GM18909 (cell line): ENCODE measurements at regions not wholly inside any gene's neighbourhood (a gene's known extent, or its start where the extent isn't known, plus 50 kb on each side); places are given as distances from the start of the nearest gene placed in this dataset.

Experiments
- ATAC-seq: cut with Tn5 transposase; IDR thresholded peaks from one replicate; pipeline ENCODE4 v1.9.1; 2021; ENCODE audit warnings: mild to moderate bottlenecking; ENCODE audit not compliant: unreplicated experiment, poor library complexity

GRCh38 chr3:46091741-46092701 lies 64.7 kb upstream of the XCR1 start:
- ATAC-seq: peak; percentile 15

DNA sequence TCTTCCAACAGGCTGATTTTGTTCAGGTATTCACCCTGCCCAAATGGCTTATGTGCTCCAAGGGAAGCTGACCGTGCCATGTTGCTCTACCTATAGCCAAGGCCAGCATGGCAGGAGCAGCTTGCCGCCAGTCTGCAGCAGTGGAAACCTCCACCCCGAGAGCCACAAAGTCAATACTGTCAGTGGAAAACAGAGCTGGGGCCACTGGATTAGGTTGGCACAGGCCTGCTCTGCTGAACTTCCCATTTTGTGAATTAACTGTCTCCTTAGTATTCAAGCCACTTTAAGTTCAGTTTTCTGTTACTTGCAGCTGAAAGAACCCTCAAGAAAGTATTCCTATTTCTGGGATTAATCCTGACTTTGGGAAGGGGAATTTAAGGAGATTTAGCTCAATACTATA lies 63.8 kb upstream of the XCR1 start:
- ATAC-seq: no peak

GRCh38 chr3:46090161-46090591 lies 62.9 kb upstream of the XCR1 start:
- no peak for ATAC-seq

DNA sequence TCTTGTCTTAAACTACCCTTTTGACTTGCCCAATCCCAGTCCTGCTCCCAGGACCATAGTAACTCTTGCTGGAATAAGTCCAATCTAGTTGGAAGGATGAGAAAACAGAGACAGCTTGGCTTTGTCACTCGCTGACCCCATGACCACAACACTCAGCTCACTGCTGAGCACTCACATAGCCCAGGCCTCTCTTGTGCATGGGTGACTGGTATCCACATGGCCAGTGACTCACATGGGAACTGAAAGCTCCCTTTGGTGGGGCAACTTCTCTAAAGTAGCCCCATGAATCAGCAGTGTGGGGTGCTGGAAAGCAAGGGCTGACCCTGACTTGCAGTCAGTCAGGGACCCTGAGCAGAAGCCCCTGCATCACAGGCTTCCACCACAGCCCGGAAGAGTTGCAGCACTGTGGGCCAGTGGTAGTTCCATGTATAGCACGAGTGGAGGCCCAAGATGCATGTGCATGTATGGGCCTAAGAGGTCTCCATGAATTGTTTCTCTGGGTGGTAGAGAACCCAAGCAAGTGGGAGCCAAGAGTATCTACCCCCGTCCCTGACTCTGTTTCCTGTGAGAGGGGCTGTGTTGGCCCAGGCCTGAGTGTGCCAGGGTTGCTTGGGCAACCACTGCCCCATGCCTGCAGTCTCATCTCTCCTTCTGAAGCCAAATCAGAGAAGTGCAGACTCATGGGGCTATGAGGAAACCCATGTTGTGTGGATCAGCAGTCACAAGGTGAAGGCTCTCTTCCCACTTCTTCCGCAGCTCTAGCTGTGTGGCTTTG lies 62.1 kb upstream of the XCR1 start:
- ATAC-seq: peak; percentile 62

GRCh38 chr3:46087871-46088270 lies 60.6 kb upstream of the XCR1 start:
- ATAC-seq: no peak

- ATAC-seq: no peak
These were observed 59.7 kb upstream of the XCR1 start for GRCh38 chr3:46086986-46087385.

- no peak for ATAC-seq
These were observed 58.8 kb upstream of the XCR1 start for GRCh38 chr3:46086083-46086437.

- no peak for ATAC-seq
These were observed 58.3 kb upstream of the XCR1 start for GRCh38 chr3:46085421-46086082.

DNA sequence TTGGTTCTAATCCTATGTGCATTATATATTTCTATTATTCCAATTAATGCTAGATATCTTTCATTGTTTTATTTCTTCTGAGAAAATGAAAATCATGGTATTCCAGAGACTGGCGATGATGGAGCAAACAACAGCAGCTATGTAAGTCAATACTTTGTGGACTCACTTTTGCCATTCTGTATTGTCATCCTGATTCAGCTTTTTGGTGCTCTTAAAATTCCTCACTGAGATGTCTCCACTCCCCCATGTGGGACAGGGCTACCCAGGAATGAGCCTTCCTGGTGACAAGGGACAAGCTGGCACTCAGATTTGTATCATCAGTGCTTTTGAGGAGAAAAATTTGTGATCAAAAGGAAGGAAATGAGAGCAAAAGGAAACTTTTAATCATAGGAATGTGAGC lies 56.7 kb upstream of the XCR1 start:
- no peak for ATAC-seq

GRCh38 chr3:46082849-46083248 lies 55.6 kb upstream of the XCR1 start:
- no peak for ATAC-seq

DNA sequence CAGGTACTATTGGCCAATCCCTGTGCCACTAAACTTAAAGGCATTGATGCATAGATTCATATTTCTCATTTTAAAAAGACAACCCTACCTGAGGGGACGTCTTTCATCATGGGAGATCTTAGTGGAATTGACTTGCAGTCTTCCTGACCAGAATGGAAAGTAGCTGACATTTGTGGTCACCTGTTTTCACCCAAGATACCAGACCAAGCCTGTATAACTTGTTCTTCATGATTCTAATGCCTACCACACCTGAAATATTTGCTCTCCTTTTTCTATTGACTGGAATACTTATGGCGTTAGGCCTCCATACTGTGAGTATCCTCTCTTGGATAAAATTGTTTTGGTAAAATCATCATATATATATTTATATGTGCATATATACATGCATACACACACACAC lies 54.7 kb upstream of the XCR1 start:
- ATAC-seq: no peak

- no peak for ATAC-seq
These were observed 53.7 kb upstream of the XCR1 start for GRCh38 chr3:46080969-46081345.

- no peak for ATAC-seq
These were observed 53.1 kb upstream of the XCR1 start for GRCh38 chr3:46080124-46080968.

DNA sequence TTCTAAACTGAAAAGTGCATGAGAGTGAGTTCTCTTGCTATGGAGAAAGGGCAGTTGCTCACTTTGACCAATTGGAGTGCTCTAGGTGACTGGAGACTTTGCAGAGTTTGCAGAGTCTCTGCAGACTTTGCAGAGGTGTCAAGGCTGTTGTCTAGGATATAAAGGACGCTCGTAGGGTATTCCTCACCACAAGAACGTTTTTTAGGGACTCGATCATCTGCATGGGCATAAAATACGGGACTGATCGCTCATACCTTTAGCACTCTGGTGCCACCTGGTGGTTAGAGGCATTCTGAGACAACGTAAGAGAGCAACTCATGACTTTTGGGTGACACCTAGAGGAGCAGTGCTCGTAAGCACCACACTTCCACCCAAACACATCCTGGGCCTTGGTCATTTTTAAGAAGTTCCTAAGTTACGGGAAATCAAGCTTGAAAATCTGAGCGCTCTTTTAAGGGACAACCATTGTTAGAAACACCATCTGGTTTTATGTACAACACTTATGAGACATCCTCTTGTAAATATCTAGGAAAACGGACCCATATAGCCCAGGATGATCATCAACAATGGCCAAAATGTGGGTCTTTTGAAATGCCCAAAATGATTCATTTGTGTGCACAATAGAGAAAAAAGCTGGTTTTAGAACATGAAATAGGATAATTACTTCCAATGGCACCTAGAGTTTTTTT lies 51.6 kb upstream of the XCR1 start:
- peak; percentile 77 for ATAC-seq
